ENCODE measurements at regions not wholly inside any gene's neighbourhood (a gene's known extent, or its start where the extent isn't known, plus 50 kb on each side); places are given as distances from the start of the nearest gene placed in this dataset.

DNA sequence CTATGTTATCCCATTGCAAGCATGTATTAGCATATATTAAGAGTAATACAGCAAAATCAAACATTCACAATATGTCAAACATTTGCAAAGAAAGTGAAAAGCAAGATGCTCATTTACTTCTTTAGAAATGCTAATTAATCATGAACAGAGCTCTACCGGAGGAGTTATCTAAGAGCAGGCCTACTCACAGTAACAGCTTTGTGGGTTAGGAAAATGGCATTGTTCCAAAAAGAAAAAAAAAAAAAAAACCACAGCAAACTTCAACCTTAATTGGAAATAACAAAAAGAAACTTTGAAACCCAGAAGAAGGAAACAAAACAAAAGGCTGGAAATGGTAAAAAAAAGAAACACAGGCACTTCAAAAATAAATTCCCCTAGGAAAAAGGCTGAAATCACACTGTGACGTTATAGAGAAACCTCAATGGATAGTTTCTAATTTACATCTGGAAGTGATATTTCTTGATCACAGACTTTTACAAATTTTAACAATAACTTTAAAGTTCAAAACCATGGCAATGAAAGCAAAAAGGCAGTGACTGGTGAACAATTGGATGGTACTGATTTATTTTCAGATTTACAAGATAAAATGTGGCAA, 1236.8 kb upstream of the SPRY2 start:
- TF ChIP-seq, protein P1, sequence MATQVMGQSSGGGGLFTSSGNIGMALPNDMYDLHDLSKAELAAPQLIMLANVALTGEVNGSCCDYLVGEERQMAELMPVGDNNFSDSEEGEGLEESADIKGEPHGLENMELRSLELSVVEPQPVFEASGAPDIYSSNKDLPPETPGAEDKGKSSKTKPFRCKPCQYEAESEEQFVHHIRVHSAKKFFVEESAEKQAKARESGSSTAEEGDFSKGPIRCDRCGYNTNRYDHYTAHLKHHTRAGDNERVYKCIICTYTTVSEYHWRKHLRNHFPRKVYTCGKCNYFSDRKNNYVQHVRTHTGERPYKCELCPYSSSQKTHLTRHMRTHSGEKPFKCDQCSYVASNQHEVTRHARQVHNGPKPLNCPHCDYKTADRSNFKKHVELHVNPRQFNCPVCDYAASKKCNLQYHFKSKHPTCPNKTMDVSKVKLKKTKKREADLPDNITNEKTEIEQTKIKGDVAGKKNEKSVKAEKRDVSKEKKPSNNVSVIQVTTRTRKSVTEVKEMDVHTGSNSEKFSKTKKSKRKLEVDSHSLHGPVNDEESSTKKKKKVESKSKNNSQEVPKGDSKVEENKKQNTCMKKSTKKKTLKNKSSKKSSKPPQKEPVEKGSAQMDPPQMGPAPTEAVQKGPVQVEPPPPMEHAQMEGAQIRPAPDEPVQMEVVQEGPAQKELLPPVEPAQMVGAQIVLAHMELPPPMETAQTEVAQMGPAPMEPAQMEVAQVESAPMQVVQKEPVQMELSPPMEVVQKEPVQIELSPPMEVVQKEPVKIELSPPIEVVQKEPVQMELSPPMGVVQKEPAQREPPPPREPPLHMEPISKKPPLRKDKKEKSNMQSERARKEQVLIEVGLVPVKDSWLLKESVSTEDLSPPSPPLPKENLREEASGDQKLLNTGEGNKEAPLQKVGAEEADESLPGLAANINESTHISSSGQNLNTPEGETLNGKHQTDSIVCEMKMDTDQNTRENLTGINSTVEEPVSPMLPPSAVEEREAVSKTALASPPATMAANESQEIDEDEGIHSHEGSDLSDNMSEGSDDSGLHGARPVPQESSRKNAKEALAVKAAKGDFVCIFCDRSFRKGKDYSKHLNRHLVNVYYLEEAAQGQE (IDR thresholded peaks at IDR 0.05), result no peak
- TF ChIP-seq POLR2A (IDR thresholded peaks at IDR 0.05; ENCODE audit: low read length) (no peak), EP300 (IDR thresholded peaks at IDR 0.05) (no peak), JUN (IDR thresholded peaks at IDR 0.05) (no peak), RCOR1 (IDR thresholded peaks at IDR 0.05; ENCODE audit: low read depth, low read length) (no peak), ZSCAN20 (CRISPR knock-in tag; IDR thresholded peaks at IDR 0.05) (no peak), HOXA7 (CRISPR knock-in tag; IDR thresholded peaks at IDR 0.05) (no peak), EHMT2 (IDR thresholded peaks at IDR 0.05; ENCODE audit: low read depth) (no peak), SMC3 (IDR thresholded peaks at IDR 0.05) (no peak), CBX8 (IDR thresholded peaks at IDR 0.05) (no peak), ESRRA (IDR thresholded peaks at IDR 0.05; ENCODE audit: borderline replicate concordance, low read length) (no peak)
- TF ChIP-seq, protein P2, sequence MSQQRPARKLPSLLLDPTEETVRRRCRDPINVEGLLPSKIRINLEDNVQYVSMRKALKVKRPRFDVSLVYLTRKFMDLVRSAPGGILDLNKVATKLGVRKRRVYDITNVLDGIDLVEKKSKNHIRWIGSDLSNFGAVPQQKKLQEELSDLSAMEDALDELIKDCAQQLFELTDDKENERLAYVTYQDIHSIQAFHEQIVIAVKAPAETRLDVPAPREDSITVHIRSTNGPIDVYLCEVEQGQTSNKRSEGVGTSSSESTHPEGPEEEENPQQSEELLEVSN (IDR thresholded peaks at IDR 0.05; ENCODE audit: borderline replicate concordance, low read depth), result no peak
- TF ChIP-seq, protein P3, sequence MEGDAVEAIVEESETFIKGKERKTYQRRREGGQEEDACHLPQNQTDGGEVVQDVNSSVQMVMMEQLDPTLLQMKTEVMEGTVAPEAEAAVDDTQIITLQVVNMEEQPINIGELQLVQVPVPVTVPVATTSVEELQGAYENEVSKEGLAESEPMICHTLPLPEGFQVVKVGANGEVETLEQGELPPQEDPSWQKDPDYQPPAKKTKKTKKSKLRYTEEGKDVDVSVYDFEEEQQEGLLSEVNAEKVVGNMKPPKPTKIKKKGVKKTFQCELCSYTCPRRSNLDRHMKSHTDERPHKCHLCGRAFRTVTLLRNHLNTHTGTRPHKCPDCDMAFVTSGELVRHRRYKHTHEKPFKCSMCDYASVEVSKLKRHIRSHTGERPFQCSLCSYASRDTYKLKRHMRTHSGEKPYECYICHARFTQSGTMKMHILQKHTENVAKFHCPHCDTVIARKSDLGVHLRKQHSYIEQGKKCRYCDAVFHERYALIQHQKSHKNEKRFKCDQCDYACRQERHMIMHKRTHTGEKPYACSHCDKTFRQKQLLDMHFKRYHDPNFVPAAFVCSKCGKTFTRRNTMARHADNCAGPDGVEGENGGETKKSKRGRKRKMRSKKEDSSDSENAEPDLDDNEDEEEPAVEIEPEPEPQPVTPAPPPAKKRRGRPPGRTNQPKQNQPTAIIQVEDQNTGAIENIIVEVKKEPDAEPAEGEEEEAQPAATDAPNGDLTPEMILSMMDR (IDR thresholded peaks at IDR 0.05), result no peak
- TF ChIP-seq, protein P4, sequence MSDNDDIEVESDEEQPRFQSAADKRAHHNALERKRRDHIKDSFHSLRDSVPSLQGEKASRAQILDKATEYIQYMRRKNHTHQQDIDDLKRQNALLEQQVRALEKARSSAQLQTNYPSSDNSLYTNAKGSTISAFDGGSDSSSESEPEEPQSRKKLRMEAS (IDR thresholded peaks at IDR 0.05), result no peak

Measured in A549 (cell line).